Neural cell (in vitro differentiated cells): ENCODE measurements at regions not wholly inside any gene's neighbourhood (a gene's known extent, or its start where the extent isn't known, plus 50 kb on each side); places are given as distances from the start of the nearest gene placed in this dataset.

Experiments used
- H2AFZ ChIP-seq: fragments of 200-600, 300-800 bp; sonication (generic), shearing (Covaris generic); 2 replicates; pipeline ENCODE4 v1.6.0; 2014; ENCODE audit warnings: low read depth, mild to moderate bottlenecking, antibody characterized with exemption, low read length, moderate library complexity
- H3F3A ChIP-seq: fragments of 200-600 bp; shearing (Covaris generic); 2 replicates; pipeline ENCODE4 v1.6.1; 2016; ENCODE audit warnings: mild to moderate bottlenecking, moderate library complexity, mixed read lengths, antibody characterized with exemption, low read length; ENCODE audit not compliant: insufficient read depth, poor library complexity, severe bottlenecking
- H3K27ac ChIP-seq: fragments of 200-600, 300-800 bp; sonication (generic), shearing (Covaris generic); 2 replicates; pipeline ENCODE4 v1.5.1; 2014; ENCODE audit warnings: mild to moderate bottlenecking, low read length, moderate library complexity
- H3K27me3 ChIP-seq: fragments of 300-800, 200-600 bp; sonication (generic), shearing (Covaris generic); 2 replicates; pipeline ENCODE4 v1.6.0; 2014; ENCODE audit warnings: mild to moderate bottlenecking, low read depth, low read length, moderate library complexity; ENCODE audit not compliant: insufficient read depth
- H3K36me3 ChIP-seq: fragments of 300-800, 200-600 bp; sonication (generic), shearing (Covaris generic); 2 replicates; pipeline ENCODE4 v1.5.1; 2014; ENCODE audit warnings: mild to moderate bottlenecking, antibody characterized with exemption, low read length, moderate library complexity; ENCODE audit not compliant: insufficient read depth
- H3K4me2 ChIP-seq: fragments of 300-800, 200-600 bp; sonication (generic), shearing (Covaris generic); 2 replicates; pipeline ENCODE4 v1.6.0; 2014; ENCODE audit warnings: mild to moderate bottlenecking, low read length
- H3K4me3 ChIP-seq: fragments of 300-800, 200-600 bp; sonication (generic), shearing (Covaris generic); 2 replicates; pipeline ENCODE4 v1.5.1; 2014; ENCODE audit warnings: mild to moderate bottlenecking, low read length, moderate library complexity
- H3K79me2 ChIP-seq: fragments of 200-600 bp; shearing (Covaris generic); replicated peaks from 2 replicates; pipeline ENCODE4 v1.6.0; 2014; ENCODE audit warnings: mild to moderate bottlenecking, low read length, moderate library complexity; ENCODE audit not compliant: insufficient read depth
- H3K9ac ChIP-seq: fragments of 300-800, 200-600 bp; sonication (generic), shearing (Covaris generic); 2 replicates; pipeline ENCODE4 v1.6.1; 2016; ENCODE audit warnings: mild to moderate bottlenecking, low read length, mixed read lengths
- H3K9me2 ChIP-seq: fragments of 200-600 bp; shearing (Covaris generic); 2 replicates; pipeline ENCODE4 v1.6.1; 2016; ENCODE audit warnings: mild to moderate bottlenecking, low read length, mixed read lengths; ENCODE audit not compliant: insufficient read depth
- H3K9me3 ChIP-seq: fragments of 200-600, 300-800 bp; sonication (generic), shearing (Covaris generic); 2 replicates; pipeline ENCODE4 v1.6.1; 2016; ENCODE audit warnings: mild to moderate bottlenecking, mixed run types, low read length, moderate library complexity, mixed read lengths
- H4K20me1 ChIP-seq: fragments of 200-600 bp; shearing (Covaris generic); 2 replicates; pipeline ENCODE4 v1.6.1; 2016; ENCODE audit warnings: mild to moderate bottlenecking, mixed run types; ENCODE audit not compliant: insufficient read depth
- CTCF ChIP-seq: fragments of 450-650 bp; IDR thresholded peaks from 2 replicates; pipeline ENCODE4 v1.5.1; 2014; ENCODE audit warnings: antibody characterized with exemption, mild to moderate bottlenecking, moderate library complexity; ENCODE audit not compliant: poor library complexity, severe bottlenecking
- EP300 ChIP-seq: fragments of 450-650 bp; conservative IDR thresholded peaks from 2 replicates; pipeline ENCODE4 v1.6.1; 2014; ENCODE audit warnings: antibody characterized with exemption, mild to moderate bottlenecking, moderate library complexity; ENCODE audit not compliant: poor library complexity, severe bottlenecking
- EZH2 ChIP-seq: fragments of 200-600, 300-800 bp; shearing (Covaris generic), sonication (generic); IDR thresholded peaks from 2 replicates; pipeline ENCODE4 v1.6.1; 2014; ENCODE audit warnings: antibody characterized with exemption, low read length, borderline replicate concordance, mild to moderate bottlenecking; ENCODE audit not compliant: insufficient read depth, poor library complexity, severe bottlenecking
- MXI1 ChIP-seq: fragments of 450-650 bp; conservative IDR thresholded peaks from 2 replicates; pipeline ENCODE4 v1.6.1; 2014; ENCODE audit warnings: antibody characterized with exemption, mild to moderate bottlenecking; ENCODE audit not compliant: poor library complexity, severe bottlenecking
- POLR2AphosphoS5 ChIP-seq: IDR thresholded peaks from 2 replicates; pipeline ENCODE4 v1.6.1; 2012
- RAD21 ChIP-seq: fragments of 450-650 bp; conservative IDR thresholded peaks from 2 replicates; pipeline ENCODE4 v1.6.1; 2014; ENCODE audit warnings: antibody characterized with exemption, mild to moderate bottlenecking, moderate library complexity
- REST ChIP-seq: IDR thresholded peaks from 2 replicates; pipeline ENCODE4 v1.6.1; 2012; ENCODE audit warnings: borderline replicate concordance
- SMC3 ChIP-seq: fragments of 450-650 bp; conservative IDR thresholded peaks from 2 replicates; pipeline ENCODE4 v1.6.1; 2014; ENCODE audit warnings: antibody characterized with exemption, mild to moderate bottlenecking, moderate library complexity; ENCODE audit not compliant: poor library complexity
- TAF1 ChIP-seq: IDR thresholded peaks from 2 replicates; pipeline ENCODE4 v1.6.1; 2012; ENCODE audit warnings: low read depth

- no peak overlapping the region for H3K27ac ChIP-seq
- TF ChIP-seq EZH2 (no peak), EP300 (no peak), MXI1 (no peak), RAD21 (no peak), SMC3 (no peak), REST (no peak), POLR2AphosphoS5 (no peak), TAF1 (no peak), CTCF (no peak)
Measured at GRCh38 chr18:55847960-55848359, 260.0 kb upstream of the TCF4 start.

GRCh38 chr18:55845221-55845620 is 257.2 kb upstream of the TCF4 start:
- Histone ChIP-seq H3K9me2 (no peaks in the 10 kb centered on the region), H2AFZ (no peak overlapping the region), H3K27ac (no peak overlapping the region), H3K9me3 (no peaks in the 10 kb centered on the region), H4K20me1 (no peaks in the 10 kb centered on the region), H3K9ac (no peak overlapping the region), H3K4me2 (no peak overlapping the region), H3K79me2 (no peaks in the 10 kb centered on the region), H3K36me3 (no peaks in the 10 kb centered on the region), H3K4me3 (no peak overlapping the region), H3K27me3 (no peaks in the 10 kb centered on the region), H3F3A (no peaks in the 10 kb centered on the region)
- no peak for TF ChIP-seq MXI1
- TF ChIP-seq SMC3: no peak
- TF ChIP-seq EP300: no peak
- TF ChIP-seq REST: no peak
- no peak for TF ChIP-seq RAD21

More at GRCh38 chr18:55847960-55848359, 260.0 kb upstream of the TCF4 start:
- Histone ChIP-seq H3K4me3 (no peak overlapping the region), H3K9me2 (no peaks in the 10 kb centered on the region), H3K4me2 (no peak overlapping the region), H3K9me3 (no peaks in the 10 kb centered on the region), H2AFZ (no peak overlapping the region), H3K79me2 (no peaks in the 10 kb centered on the region), H3K36me3 (no peaks in the 10 kb centered on the region), H3K9ac (no peak overlapping the region), H4K20me1 (no peaks in the 10 kb centered on the region), H3K27me3 (no peaks in the 10 kb centered on the region), H3F3A (no peaks in the 10 kb centered on the region)
